Fibroblast of the aortic adventitia (primary cell): ENCODE measurements at regions not wholly inside any gene's neighbourhood (a gene's known extent, or its start where the extent isn't known, plus 50 kb on each side); places are given as distances from the start of the nearest gene placed in this dataset.
A peak's percentile ranks its signal among the peaks of the same experiment; 100 is the strongest.
"Not testable (repeated sequence)": the region's sequence is repeated elsewhere in the genome, so short reads cannot be mapped to it uniquely, and the experiment has no call there.

Source experiments
- DNase-seq: peaks from one replicate; pipeline ENCODE4 v3.0.0-alpha.2; 2010; ENCODE audit warnings: low read depth
- H3K4me3 ChIP-seq: 2 replicates; pipeline ENCODE4 v1.5.1; 2011; ENCODE audit warnings: low read depth, mild to moderate bottlenecking, control low read depth, low read length, moderate library complexity
- CTCF ChIP-seq: IDR thresholded peaks from 2 replicates; pipeline ENCODE4 v1.5.1; 2011; ENCODE audit warnings: mild to moderate bottlenecking, low read length, control low read depth, inconsistent platforms; ENCODE audit not compliant: insufficient read depth

DNA sequence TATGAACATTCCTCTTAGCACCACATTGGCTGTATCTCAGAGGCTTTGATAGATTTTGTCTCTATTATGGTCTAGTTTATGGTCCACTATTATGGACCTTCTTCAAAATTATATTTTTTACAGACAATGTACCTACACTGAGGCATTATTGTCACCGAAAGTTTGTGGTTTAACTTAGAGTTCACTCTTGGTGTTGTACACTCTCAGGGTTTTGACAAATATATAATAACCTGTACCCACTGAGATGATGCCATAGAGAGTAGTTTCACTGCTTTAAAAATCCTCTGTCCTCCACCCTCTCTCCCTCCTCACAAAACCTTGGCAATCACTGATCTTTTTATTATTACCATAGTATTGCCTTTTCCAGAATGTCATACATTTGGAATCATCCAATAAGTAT, 528.2 kb downstream of the SLC6A15 start:
- H3K4me3 ChIP-seq = no peak overlapping the region
- no peak for DNase-seq
- no peak for TF ChIP-seq CTCF

GRCh38 chr12:84382486-84382885, 530.1 kb downstream of the SLC6A15 start:
- DNase-seq = peak; percentile 56
- not testable (repeated sequence) for H3K4me3 ChIP-seq

DNA sequence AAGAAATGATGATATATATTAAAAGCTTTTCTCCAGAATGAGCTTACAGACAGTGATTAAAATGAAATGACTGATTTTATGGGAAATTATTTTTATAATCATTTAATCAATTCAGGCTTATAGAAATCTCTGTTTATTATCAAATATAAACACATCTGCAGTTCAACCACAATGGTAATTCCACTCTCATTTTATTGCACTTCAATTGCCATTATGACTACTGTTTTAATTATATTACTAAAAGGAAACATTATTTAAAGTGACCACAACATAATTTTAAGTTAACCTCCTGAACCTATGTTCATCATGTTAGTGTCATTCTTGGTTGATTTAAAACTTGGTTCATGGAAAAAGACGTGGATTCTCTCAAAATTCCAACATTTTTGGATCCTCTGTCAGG, 536.3 kb downstream of the SLC6A15 start:
- DNase-seq = no peak
- no peak overlapping the region for H3K4me3 ChIP-seq
- TF ChIP-seq CTCF = no peak

GRCh38 chr12:84375449-84376170, 537.0 kb downstream of the SLC6A15 start:
- DNase-seq = peak; percentile 1
- TF ChIP-seq CTCF = no peak
- no peak overlapping the region for H3K4me3 ChIP-seq

DNA sequence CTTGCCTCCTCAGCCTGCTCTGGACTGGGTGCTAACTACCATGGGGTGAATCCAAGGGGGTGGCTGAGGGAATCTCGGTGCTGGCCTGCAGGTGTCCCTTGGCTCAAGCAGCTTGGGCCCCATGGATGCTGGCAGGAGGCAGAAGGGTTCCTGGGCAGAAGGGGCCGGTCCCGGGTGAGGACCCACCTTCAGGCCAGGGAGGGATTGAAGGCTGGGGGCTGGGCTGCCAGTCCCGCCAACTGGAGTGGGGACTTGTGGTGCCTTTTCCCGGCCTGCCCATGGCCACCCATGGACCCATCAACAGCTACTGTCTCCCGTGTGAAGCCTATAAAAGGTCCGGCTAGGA, 550.1 kb downstream of the SLC6A15 start:
- H3K4me3 ChIP-seq = no peak overlapping the region
- TF ChIP-seq CTCF = no peak
- no peak for DNase-seq

DNA sequence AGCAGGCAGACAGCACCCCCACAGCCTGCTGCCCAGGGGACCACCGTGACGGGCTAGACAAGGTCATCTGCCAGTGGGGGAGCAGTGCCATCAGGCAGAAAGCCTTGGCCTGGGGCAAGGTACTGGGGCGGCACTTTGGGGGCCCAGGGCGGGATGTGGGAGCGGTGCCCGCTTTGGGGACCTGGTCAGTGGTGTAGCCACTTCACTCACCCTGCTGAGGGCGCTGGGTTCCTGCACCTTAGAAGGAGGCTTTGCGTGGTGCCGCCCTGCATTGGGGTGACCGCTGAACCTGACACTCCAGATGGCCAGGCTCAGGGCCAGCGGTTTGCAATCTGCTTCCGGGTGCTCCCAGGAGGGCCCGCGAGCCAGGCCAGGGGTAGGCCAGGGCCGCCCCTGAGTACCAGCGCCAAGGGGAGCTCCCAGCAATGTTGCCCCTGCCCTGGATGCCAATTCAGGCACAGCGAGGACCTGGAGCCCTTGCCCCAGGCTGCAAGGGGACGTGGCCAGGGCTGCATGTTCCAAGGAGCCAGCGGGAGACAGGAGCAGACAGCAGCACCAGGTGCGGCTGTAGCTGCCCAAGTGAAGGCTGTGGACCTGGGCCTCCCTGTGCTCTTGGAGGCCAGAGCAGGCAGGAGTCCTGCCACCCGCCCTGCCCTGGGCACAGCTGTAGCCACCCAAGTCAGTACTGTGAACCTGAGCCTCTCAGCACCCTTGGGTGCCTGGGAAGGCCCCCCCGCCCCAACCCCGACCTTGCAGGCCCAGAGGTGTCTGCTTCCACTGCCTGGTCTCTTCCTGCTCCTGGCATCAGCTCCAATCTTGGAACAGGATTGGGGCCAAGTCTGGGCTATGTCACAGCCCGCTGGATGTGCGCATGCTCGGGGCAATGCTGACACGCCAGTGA, 550.7 kb downstream of the SLC6A15 start:
- no peak overlapping the region for H3K4me3 ChIP-seq
- no peak for TF ChIP-seq CTCF
- no peak for DNase-seq

DNA sequence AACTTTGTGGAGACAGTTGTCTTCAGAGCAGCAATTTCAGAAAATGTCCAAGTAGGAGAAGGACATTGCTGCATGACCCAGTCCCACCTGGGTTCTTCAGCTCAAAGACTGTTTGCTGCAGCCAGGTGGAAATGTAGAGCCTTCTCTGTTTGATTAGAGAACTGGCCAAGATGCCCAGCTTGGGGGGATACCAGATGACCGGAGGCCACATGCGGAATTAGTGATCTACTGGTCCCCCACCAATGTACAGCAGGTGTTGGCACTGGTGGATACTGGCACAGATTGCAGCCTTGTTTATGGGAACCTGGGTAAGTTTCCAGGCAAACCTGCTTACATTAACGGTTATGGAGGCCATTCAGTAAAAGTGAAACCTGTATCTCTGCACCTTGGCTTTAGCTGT, 555.3 kb downstream of the SLC6A15 start:
- TF ChIP-seq CTCF = no peak
- no peak overlapping the region for H3K4me3 ChIP-seq
- DNase-seq = no peak
